HG03439 (cell line): ENCODE measurements at regions not wholly inside any gene's neighbourhood (a gene's known extent, or its start where the extent isn't known, plus 50 kb on each side); places are given as distances from the start of the nearest gene placed in this dataset.

Experiments
- ATAC-seq: cut with Tn5 transposase; IDR thresholded peaks from one replicate; pipeline ENCODE4 v1.9.1; 2021; ENCODE audit warnings: mild to moderate bottlenecking, moderate library complexity; ENCODE audit not compliant: unreplicated experiment

DNA sequence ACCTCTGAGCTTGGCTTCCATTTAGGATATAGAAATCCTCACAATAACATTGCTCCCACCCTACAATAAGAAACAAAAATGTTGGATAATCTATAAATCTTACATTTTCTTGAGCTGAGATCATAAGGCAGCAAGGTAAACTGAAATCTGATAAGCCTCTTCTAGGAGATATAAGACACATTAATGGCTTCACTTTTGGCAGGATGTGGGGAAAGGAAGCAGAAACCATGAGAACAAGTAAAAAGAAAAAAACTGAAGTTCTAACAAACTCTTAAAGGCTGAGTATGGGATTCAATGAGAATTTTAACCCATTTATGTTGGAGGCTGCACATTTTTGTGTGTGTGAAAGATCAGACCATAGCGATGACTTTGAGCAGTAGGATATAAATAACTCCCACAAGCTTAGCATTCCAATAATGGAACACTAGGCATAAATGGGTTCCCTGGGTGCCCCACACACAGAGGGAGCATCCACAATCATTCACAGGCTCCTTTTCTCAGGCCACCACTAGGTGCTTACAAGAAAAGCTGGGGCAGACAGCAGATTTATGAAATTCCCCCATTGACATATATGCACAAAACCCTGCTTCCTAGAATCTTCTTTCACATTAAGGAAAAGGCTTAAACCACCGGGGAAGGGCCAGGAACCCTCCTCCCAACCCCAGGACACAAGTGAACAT, 564.9 kb upstream of the MGMT start:
- ATAC-seq: no peak

DNA sequence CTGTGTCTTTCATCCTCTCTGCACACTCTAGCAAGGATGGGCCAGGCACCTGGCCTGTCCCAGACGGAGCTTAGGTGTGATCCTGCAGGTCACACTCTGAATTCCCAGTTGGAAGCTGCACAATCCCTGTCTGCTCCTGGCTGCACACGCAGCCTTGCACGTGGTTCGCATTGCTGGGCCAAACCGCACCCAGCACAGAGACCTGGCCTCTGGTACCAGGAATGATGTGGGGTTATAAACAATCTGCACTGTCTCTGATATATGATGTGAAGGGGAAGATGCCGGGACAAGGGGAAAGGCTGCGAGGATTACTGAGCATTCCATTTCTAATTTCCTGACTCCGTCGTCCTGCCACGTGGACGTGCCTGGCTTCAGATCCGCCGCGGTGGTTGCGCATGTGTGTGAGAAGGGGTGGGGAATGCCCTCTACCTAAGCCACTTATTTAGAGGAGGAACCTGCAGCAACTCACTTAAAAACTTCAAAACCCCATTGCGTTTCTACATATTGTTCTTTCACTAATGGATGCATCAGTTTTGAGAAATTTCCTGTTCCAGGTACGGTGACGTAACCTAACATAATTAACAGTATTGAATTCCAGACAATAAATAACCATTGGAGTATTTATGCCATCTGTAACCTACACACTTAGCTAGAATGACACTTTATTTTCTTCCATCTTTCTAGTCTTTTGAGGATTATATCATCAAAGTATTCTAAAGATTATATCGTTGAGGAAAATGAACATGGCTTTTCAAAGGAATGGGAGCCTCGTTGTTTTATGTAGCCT, 559.7 kb upstream of the MGMT start:
- ATAC-seq: no peak

DNA sequence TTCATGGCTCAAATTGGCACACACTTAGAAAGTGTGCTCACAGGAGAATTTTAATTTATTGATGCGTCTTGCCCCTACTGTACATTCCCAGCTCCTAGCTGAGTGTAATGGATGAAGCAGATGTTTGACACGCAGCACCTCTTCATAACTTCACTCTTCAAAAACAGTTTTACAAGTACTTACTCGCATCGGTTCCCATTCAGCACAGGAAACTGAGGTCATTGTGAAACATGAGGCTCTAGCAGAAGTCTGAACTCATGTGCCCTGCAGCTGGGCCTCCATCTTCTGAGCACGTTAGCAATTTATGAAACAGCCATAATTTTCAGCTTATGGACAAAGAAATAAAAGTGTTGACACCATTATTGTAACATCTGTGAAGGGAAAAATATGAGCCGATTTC, 558.9 kb upstream of the MGMT start:
- no peak for ATAC-seq

DNA sequence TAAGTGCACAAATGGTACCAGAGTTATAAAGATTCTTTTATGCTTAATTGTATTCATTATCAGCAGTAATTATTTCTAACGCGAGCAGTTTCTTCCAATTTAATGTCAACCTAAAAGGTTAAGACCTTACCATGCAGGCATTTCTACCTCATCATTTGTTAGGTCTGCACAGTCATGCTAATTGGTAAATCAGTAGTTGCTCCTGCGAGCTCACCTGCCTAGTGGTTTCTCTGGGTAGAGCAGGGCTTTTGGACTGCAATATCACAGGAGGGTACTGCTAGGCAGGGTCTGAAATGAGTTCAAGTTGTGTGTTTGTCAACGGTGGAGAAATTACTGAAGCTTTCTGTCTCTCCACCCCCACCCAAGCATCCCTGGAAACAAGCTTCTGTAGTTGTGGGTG, 558.5 kb upstream of the MGMT start:
- no peak for ATAC-seq

GRCh38 chr10:128912568-128913311, 554.3 kb upstream of the MGMT start:
- no peak for ATAC-seq

DNA sequence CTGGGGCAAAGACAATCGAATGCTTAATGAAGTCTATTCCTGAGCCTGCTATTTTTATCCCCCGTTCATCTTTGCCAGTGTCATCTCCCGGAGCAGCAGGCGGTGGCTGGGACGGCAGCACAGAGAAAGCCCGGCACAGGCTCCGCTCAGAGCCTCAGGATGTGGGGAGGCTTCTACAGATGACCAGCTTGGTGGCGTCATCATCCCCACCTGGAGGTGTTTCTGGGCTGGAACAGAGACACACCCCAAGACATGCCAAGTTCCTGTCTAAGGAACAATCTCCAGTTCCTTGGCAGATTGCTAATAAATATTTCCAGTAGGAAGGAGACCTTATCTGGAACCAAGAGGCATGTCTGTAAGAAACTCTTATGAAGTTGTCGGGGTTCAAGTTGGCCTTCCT, 552.4 kb upstream of the MGMT start:
- no peak for ATAC-seq

GRCh38 chr10:128915630-128916029, 551.4 kb upstream of the MGMT start:
- no peak for ATAC-seq

- no peak for ATAC-seq
Measured at GRCh38 chr10:128916383-128916782, 550.7 kb upstream of the MGMT start.

DNA sequence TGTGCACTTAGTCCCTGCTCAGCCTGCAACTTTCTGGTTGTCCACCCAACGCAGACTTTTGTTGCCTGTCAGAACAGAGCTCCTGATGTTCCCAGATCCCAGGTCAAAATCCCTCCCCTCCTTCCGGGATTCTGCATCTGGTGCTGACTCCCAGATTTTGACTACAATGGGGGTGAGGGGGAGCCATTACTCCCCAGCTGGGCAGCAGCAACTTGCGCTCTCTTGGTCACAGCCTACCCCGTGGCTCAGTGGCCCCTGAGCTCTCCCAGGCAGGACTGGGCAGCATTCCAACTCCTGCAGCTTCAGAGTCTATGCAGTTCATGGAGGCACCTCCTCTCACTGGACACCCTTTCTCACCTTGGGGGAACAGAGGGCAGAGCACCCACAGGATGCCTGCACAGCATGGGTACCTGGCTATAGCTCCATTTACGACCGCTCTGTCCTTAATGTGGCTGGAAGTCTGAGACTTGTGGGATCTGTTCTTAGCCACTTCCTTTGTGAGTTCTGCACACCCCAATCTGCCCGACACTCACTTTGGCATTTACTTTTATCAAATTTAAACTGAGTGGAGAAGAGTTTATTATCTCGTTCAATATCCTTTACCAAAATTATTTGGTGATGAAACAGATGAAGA, 545.5 kb upstream of the MGMT start:
- no peak for ATAC-seq

- no peak for ATAC-seq
Measured at GRCh38 chr10:128922172-128922571, 544.9 kb upstream of the MGMT start.

- ATAC-seq: no peak
Measured at GRCh38 chr10:128922619-128923196, 544.3 kb upstream of the MGMT start.

DNA sequence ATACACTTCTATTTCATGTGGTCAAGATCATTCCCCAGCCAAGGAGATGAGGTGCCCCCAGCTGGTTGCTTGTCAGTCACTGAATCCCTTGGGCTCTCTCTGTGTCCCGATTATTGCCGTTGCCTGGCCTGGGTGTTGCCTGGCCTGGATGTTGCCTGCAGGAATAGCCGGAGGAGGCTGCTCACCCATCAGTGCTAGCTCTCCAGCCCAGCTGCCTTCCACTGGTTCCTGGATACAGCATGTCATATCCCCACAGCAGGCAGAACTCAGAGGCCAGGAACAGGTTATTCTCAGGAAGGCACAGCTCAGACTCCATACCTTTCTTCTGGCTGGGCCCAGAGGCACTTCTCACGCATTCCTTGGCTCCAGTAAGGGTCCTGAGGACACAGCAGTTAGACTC, 542.1 kb upstream of the MGMT start:
- ATAC-seq: no peak

GRCh38 chr10:128926711-128927110, 540.3 kb upstream of the MGMT start:
- no peak for ATAC-seq

- no peak for ATAC-seq
Measured at GRCh38 chr10:128927497-128928161, 539.4 kb upstream of the MGMT start.

- no peak for ATAC-seq
Measured at GRCh38 chr10:128928231-128928836, 538.7 kb upstream of the MGMT start.

- no peak for ATAC-seq
Measured at GRCh38 chr10:128929131-128929530, 537.9 kb upstream of the MGMT start.

DNA sequence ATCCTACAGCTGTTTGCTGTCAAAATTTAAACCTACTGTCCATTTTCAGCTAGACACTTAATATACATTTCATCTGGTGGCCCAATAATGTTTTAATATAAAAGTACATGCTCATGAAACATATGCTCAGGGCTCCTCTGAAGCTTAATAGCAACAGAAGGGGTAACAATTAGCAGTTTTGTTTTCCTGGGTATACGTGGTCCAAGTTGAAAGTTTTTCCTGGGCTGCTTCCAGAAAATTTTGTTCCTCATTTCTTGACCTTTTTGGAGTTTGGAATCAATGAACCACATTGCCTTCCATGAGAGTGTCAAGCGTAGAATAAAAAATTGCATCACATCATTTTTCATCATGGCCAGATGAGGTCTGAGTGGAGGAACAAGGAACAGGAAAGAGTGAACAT, 537.3 kb upstream of the MGMT start:
- ATAC-seq: no peak

DNA sequence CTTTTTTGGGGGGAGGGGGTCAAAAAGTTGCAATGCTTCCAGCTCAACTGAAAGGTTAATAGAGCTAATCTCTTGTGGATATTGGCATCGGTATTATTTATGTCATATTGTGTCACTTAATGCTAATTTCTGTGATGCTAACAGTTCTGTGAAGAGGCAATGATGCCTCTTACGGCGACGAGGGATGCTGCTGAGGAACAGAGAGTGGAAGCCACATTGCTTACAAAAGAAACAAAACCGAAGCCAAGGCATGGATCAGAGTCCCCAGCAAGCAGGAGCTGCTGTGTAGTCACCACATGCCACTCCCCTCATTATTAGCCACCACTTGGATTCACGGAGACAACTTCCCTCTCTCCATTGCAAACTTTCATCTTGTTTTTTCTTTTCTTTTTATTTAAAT, 536.5 kb upstream of the MGMT start:
- no peak for ATAC-seq

DNA sequence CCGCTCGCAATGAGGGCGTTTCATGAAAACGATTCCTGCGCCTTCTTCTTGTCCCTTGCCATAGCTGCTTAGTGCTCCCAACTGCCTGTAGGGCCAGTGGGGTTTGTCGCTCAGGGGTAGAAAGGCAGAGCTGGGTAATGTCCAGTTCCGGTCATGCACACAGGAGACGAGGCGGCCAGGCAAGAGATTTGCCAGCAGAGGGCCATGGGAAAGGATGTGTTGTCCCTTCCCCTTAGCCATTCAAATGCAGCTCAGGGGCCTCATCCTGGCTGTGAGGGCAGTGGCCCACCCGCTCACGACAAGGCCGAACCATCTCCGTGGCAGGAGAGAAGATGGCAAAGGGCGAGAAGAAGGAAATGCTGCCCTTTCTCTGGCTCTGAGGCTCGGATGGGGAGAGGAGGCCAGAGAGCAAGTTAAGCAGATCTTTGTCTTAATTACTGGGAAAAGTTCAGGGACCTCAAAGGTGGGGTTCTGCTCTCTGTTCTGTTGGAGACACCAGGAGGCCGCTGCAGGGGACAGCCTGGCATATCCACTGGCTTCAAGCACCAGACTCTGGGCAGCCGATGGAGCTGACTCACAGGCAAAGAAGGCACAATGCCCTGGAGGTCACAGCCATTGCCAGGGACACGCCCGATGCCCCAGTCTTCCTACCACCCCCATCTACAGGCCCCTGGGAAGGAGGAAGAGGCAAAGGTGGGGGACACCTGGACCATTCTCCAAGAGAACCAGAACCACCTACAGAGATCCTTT, 534.8 kb upstream of the MGMT start:
- no peak for ATAC-seq
